NCI-H146 (cell line): ENCODE measurements at regions not wholly inside any gene's neighbourhood (a gene's known extent, or its start where the extent isn't known, plus 50 kb on each side); places are given as distances from the start of the nearest gene placed in this dataset.

ENCODE experiments used
- DNase-seq: peaks from one replicate; lab custom pipeline; 2025; lab: John Stamatoyannopoulos, UW

DNA sequence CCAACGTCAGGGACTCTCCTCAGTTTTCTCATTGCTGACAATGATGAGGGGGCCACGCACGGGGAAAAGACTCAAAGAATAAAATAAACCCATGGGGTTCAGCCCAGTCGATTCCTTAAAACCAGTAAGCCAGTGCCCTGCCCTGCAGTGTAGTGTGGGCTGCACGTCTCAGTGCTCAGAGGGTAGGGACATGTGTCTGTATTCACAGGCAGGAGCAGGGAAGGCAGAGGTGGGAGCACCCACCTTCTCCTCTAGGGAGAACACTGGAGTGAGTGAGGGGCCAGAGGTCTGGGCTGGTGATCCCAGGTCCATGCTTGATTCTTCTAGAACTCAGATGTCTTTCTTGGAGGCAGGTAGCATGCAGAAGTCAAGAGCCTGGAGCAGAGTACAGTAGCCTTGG, 303.6 kb downstream of the MATN1 start:
- no peak for DNase-seq

DNA sequence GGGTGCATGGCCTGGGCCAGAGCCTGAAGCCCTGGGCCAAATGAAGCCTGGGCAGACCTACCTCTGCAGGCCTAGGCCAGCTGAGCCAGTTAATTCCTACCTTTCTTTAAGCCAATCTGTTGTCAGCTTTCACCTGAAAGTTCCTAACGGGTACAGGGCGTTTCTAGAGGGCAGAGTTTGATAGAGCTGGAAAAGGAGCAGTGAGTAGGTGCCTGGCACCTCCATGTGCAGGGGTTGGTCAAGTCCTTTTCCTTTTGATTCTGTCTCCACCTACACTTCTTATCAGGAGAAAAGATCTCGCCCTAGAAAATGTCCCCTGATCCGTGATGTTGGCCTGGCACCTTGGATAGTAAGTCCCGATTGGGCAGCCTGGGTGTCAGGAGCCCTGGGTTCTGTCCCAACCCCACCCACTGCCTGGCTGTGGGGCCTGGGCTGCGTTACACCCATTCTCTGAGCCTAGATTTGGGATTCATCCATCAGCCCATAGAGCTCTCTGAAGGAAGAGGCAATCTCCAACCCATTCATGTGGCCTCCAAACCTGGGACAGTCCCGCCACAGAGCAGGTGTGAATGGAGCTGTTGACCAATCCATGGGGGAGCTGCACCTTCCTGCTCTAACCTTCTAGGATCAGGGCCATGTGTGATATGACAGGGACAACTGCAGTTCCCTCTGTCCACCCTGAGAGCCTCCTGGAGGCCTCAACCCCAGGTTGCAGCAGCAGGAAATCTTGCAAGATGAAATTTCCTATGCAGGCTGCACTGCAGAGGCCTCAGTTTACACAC, 304.3 kb downstream of the MATN1 start:
- DNase-seq: no peak

DNA sequence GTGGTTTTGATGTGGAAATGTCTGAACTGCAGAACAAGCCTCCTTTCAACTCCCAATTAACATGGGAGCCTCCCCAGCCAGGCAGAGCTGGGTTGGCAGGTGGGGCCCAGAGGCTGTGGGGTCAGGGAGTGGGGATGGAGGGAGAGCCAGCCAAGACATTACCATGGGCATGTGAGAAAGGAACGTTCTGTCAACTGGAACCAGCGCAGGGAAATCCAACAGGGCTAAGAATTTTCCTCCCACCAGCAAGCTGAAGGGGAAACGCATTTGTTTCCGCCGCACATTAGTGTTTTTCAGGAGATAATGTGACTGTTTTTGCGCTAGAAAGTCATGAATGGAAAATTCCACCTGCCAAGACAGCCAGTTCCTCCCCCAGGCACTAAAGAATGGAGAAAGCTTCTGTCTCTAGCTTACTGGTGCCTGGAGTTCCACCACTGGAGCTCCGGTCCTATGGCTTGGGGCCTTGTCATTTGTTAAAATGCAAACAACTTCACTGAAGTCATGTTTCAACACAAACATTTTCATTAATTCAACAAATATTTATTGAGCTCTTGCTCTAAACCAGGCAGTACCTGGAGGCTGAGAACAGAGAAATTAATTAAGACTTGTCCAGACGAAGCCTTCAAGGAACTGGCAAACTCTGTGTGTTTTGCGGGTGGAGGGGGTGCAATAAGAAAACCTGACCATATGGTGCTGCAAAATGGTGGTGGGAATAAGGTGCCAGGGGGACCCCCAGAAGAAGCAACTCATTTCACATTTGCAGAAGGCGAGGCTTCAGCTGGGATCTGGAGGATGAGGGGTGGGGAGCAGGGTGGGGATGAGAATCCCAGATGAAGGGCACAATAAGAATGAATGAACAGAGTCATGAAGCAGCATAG, 305.1 kb downstream of the MATN1 start:
- no peak for DNase-seq

- DNase-seq: no peak
Measured at GRCh38 chr1:30417701-30418046, 305.7 kb downstream of the MATN1 start.

DNA sequence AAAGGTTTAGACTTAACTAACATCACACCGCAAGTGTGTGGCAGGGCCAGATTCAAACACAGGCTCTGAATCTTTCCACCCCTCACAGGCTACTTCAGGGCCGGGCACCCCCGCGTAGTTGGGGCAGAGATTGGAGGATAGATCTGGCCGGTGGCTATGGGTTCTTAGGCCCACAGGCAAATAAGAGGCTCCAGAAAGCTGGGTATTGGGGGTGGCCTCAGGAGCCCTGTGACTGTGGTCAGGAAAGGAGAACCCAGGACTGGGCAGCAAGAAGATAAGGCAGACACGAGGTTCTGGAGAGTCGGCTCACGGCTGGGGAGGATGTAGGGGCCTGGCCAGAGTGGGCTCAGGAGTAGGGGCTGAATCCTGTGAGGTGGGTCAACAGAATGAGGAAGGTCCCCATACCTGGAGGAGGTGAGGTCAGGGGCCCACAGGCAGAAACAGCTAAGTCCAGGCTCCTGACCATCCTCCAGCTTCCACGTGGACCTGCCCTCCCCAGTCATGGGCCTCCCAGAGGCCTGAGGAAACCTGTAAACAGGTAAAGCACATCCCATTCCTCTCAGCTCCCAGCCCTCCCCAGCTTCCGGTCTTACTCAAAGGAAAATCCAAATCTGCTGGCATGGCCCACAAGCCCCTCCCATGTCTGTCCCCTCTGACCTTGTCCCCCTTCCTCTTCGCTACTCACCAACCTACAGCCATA, 306.2 kb downstream of the MATN1 start:
- no peak for DNase-seq

- no peak for DNase-seq
Measured at GRCh38 chr1:30416221-30416820, 307.1 kb downstream of the MATN1 start.

DNA sequence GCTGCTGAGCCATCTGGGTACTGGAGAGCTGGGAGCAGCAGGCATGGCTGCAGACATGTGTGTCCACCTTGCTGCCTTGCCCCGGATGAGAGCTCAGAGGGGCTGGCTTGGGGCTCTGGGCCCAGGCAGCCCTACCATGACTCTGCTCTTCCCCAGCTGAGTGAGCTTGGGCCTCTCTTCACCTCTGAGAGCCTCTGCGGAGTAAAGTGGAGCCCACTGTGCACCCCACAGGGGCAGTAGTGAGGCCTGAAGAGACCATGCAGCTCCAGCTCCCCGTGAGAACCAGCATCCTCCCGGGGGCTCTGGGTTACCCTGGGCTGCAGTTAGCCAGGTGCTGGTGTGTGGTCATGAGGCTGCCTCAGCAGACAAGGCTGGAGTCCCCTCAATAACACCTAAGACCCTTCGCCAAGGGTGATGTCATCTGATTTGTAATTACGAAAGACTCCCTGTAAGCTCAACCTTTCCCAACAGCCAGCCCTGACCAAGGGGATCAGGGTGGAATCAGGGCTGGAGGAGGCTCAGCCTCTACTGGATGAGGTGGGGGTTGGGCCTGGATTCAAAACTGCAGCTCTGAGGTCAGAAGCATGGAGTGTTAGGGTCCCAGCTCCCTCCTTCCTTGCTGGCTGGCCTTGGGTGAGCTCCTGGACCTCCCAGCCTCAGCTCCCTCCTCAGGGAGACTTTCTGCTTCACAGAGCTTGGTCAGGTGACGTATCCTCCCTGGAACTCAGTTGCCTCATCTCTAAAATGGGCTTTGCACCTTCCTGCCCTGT, 308.0 kb downstream of the MATN1 start:
- no peak for DNase-seq

DNA sequence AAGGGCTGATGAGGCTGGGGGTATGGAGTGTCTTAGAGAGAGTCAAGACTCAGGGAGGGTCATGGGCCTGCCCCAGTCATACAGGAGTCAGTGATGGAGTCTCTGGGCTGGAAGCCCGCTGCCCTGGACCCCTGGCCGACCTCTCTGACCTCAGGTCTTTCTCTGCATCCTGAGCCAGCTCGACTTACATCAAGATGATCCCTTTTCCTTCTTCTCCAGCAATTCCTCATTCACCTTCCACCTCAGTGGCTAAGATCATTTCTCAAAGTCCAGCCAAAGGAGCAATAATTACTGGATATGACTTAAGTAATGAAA, 308.6 kb downstream of the MATN1 start:
- DNase-seq: no peak

DNA sequence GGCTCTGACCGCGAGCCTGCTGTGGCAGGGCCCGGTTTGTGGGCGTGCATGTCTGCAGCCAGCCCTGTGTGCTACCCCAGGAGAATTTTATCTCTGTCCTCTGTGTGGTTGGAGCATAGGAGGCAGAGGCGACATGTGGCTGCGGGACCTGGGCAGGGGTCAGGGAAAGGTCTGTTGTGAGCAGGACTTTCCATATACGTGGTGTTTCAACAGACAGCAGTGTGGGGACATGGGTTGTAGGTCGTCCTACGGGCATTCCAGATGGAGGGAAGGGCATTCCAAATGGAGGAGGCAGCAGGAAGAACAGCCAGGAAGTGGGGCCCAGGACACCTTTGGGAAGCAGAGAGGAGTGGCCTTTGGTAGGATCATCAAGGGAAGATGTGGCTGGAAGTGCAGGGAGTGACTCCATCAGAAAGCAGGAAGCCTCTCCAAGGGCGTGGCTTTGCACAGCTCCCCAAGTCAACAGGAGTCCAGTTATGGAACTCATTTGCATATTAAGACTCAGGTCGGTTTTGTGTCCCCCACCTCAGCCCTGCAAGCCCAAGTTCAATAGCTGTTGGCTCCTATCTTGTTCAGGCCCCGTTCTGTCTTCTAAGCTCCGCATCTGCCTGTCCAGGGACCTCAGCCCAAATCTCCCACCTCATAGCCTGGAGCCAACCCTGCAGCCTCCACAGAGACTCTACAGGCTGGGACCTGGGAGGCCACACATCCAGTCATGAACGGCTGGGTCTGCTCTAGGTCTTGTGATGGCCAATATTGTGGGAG, 309.1 kb downstream of the MATN1 start:
- DNase-seq: no peak

DNA sequence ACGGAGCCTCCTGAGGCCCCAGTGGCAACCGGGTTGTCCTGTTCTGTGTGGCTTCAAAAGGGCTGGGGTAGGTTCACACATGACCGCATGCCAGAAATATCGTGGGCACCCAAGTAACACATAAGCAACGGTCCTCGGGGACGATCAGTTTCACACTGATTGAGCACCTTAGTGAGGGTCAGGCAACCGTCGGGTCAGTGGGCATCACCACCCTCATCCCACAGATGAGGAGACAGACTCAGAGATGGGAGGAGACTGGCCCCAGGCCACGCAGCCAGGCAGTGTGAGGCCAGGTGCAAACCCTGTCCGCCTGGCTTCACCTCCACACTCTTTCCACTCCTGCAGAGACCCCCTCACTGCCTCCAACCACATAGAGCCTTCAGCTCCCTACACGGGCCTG, 309.8 kb downstream of the MATN1 start:
- no peak for DNase-seq

- DNase-seq: no peak
Measured at GRCh38 chr1:30413111-30413440, 310.3 kb downstream of the MATN1 start.

DNA sequence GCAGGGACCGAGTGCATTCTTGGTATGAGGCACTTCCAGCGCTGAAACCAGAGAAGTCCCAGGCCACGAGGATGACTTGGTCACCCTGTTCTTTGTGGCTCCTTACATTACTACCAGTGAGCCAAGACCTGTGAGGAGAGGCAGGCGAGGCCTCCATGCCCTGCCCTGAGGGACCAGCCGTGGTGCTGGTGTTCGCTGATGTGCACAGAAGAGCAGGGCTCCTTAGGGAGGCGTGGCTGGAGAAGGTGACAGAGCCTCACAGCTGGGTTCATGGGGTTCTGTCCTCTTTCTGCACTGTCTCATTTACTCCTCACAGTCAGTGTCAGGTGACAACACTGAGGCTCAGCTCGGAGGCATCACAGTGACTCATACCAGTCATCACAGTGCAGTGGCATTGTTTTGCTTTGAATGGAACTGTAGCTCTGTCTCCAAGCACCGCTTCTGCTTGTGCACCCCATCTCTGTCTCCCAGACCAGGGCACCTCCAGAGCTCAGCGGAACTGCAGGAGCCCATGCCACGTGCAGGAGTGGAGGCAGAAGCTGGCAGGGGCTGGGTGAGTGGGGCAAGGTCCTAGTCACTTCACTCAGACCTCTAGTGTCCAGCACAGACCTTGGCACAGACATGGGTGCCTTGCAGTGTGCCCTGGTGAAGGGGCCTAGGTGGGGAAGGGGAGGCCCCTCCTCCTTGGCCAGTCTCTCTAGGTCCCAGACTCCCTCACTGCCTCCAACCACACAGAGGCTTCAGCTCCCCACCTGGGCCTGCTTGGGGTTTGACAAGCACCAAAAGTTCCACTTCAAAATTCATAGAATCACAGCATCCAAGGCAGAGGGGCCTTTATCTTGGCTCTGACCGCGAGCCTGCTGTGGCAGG, 310.9 kb downstream of the MATN1 start:
- no peak for DNase-seq

DNA sequence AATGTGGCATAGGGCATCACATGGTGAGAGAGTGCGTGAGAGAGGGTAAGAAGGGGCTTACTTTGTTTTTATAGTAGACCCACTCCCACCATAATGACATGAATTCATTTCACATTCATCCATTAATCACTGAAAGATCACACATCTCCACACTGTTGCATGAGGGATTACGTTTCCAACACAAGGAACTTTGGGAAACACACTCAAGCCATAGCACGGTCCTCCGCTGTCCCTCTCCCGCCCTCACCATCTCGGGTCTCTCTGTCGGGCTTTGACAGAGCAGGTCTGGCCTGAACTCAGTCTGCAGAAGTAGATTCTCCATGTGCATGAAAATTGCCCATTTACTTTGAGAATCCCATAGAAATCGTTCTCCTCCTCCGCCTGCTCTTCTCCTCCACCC, 312.2 kb downstream of the MATN1 start:
- DNase-seq: no peak

GRCh38 chr1:30410153-30410851, 313.1 kb downstream of the MATN1 start:
- DNase-seq: no peak

DNA sequence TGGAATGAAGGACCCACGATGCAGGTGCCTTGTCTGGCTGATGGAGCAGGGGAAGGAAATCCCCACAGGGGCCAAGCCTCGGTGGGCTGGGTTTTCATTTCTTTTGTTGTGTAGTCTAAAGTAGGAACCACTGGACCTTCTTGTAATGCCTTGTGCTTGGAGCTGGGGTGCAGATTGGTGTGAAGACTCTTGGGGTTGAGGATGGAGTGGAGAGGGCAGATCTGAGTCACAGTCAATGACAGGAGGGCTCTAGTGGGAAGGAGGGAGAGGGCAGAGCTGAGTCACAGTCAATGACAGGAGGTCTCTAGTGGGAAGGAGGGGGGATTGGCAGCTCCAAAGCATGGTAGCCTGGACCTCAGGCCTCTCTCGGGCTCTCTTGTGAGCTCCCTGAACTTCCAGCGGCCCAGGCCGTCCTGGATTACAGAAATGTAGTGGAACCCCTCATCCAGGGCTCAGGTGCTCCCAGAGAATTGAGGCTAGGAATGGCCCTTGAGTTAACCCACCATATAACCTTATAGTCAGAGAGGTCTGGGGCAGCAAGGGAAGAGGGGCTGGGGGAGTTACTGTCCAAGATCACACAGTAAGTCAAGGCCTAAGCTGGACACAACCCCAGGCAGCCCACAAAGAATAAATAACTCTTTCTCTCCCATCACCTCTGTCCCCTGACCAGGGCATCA, 313.8 kb downstream of the MATN1 start:
- no peak for DNase-seq

- DNase-seq: no peak
Measured at GRCh38 chr1:30407865-30408580, 315.4 kb downstream of the MATN1 start.

GRCh38 chr1:30406996-30407864, 316.2 kb downstream of the MATN1 start:
- DNase-seq: no peak
